GM06990 (cell line): ENCODE measurements at regions not wholly inside any gene's neighbourhood (a gene's known extent, or its start where the extent isn't known, plus 50 kb on each side); places are given as distances from the start of the nearest gene placed in this dataset.

Experiments used
- DNase-seq: peaks from one replicate; pipeline ENCODE4 v3.0.0-alpha.2; 2011; ENCODE audit not compliant: insufficient read length; ENCODE audit errors: extremely low read depth
- H3K27me3 ChIP-seq: replicated peaks from 2 replicates; pipeline ENCODE4 v1.6.0; 2011; ENCODE audit warnings: low read length; ENCODE audit not compliant: control insufficient read depth, insufficient read depth
- H3K36me3 ChIP-seq: 2 replicates; pipeline ENCODE4 v1.5.1; 2011; ENCODE audit warnings: low read length; ENCODE audit not compliant: control insufficient read depth, insufficient read depth
- H3K4me3 ChIP-seq: replicated peaks from 2 replicates; pipeline ENCODE4 v1.5.1; 2011; ENCODE audit warnings: low read depth, mild to moderate bottlenecking, control low read depth, low read length
- TF ChIP-seq, protein P1 (sequence below): IDR thresholded peaks from 2 replicates; pipeline ENCODE4 v1.5.1; 2011; ENCODE audit warnings: low read length, control low read depth, mild to moderate bottlenecking, inconsistent platforms; ENCODE audit not compliant: insufficient read depth, poor library complexity, severe bottlenecking

DNA sequence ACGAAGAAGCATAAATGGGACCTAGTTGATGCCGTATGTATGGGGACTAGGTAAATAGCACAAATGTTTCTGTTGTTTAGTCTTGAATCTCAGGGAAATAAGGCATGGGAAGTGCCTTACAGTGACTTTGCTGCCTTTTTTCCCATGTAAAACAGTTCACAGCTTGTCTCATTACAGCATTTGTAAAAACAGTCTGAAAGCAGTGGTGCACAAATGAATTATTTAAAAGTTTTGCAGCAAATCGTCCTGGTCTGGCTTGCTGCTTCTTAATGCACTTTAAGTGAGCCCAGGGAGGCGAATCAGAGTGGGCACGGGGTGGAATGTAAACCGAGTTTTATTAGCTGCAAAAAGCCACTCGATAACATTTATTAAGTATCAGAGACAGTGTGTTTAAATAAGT, 302.0 kb upstream of the ETAA1 start:
- DNase-seq: no peak
- no peak overlapping the region for H3K4me3 ChIP-seq
- no peaks in the 10 kb centered on the region for H3K27me3 ChIP-seq
- TF ChIP-seq, protein P1, sequence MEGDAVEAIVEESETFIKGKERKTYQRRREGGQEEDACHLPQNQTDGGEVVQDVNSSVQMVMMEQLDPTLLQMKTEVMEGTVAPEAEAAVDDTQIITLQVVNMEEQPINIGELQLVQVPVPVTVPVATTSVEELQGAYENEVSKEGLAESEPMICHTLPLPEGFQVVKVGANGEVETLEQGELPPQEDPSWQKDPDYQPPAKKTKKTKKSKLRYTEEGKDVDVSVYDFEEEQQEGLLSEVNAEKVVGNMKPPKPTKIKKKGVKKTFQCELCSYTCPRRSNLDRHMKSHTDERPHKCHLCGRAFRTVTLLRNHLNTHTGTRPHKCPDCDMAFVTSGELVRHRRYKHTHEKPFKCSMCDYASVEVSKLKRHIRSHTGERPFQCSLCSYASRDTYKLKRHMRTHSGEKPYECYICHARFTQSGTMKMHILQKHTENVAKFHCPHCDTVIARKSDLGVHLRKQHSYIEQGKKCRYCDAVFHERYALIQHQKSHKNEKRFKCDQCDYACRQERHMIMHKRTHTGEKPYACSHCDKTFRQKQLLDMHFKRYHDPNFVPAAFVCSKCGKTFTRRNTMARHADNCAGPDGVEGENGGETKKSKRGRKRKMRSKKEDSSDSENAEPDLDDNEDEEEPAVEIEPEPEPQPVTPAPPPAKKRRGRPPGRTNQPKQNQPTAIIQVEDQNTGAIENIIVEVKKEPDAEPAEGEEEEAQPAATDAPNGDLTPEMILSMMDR: no peak
- no peaks in the 10 kb centered on the region for H3K36me3 ChIP-seq

DNA sequence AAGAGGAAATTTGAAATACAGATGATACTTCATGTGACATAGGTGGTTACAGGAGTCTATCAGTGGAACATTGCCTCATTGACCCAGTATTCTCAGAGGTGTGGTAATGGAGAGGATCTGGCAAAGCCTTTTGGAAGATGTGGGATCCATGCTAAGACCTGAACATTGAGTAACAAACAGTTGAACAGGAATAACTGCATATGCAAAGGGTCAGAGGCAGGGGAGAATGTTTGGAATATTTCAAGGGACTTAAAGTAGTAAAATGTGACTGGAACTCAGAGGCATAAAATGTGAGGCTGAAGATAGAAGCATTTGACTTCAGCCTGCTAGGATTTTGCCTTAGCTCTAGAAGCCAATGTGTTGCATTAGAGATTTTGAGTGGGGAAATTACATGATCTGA, 300.2 kb upstream of the ETAA1 start:
- no peak overlapping the region for H3K4me3 ChIP-seq
- TF ChIP-seq, protein P1: no peak
- H3K27me3 ChIP-seq: no peaks in the 10 kb centered on the region
- no peak for DNase-seq
- H3K36me3 ChIP-seq: no peaks in the 10 kb centered on the region

DNA sequence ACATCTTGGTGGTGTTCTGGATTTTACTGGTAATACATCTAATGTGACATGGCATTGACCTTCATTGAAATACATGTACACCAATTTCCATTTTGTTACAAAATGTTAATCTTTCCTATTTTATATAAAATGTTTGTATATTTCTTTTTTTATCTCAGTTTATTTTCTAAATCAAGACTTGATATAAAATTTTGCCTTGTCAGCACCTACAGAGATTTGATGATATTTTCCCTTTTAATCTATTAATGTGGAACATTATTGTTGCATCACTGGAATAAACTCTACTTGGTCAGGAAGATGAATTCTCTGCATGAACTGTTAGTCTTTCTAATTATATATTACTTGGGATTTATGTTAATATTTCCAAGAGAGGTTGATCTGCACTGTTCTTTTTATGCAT, 294.0 kb upstream of the ETAA1 start:
- TF ChIP-seq, protein P1: no peak

DNA sequence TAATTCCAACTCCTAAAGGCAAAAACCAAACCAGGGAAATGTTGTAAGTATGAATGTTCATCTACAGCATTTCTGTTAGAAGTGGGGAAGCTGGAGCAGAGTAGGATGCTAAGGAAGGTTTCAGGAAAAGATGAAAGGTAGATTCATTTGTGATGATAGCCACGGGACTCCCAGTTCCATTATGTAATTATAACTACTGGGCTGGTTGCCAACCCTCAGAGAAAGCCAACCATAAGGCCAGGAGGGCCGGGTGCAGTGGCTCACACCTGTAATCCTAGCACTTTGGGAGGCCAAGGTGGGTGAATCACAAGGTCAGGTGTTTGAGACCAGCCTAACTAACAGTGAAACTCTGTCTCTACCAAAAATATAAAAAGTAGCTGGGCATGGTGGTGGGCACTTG, 288.9 kb upstream of the ETAA1 start:
- TF ChIP-seq, protein P1: no peak
- H3K36me3 ChIP-seq: no peaks in the 10 kb centered on the region
- DNase-seq: no peak
- H3K27me3 ChIP-seq: no peaks in the 10 kb centered on the region
- no peak overlapping the region for H3K4me3 ChIP-seq

More for the DNA sequence above, 294.0 kb upstream of the ETAA1 start:
- DNase-seq: no peak
- H3K4me3 ChIP-seq: no peak overlapping the region
- H3K36me3 ChIP-seq: no peaks in the 10 kb centered on the region
- H3K27me3 ChIP-seq: no peaks in the 10 kb centered on the region

DNA sequence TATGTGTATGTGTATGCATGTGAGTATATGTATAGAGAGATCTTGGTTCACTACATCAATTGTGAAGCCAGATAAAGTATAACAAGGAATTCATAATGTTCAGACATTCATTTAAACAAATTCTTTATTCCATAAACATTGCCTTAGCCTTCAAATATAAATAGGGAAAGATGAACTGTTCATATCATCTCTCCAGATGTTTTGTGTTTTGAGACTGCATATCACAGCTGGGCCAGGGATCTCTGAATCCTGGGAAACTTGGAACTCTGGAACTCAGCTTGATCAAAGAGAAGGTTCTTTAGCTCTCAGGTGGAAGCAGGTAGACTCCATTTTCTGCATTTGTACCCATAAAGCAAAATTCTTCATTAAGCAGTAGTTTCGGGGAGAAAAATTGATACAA, 272.6 kb upstream of the ETAA1 start:
- no peak for DNase-seq
- H3K4me3 ChIP-seq: no peak overlapping the region
- TF ChIP-seq, protein P1: no peak
- no peaks in the 10 kb centered on the region for H3K36me3 ChIP-seq
- no peaks in the 10 kb centered on the region for H3K27me3 ChIP-seq

DNA sequence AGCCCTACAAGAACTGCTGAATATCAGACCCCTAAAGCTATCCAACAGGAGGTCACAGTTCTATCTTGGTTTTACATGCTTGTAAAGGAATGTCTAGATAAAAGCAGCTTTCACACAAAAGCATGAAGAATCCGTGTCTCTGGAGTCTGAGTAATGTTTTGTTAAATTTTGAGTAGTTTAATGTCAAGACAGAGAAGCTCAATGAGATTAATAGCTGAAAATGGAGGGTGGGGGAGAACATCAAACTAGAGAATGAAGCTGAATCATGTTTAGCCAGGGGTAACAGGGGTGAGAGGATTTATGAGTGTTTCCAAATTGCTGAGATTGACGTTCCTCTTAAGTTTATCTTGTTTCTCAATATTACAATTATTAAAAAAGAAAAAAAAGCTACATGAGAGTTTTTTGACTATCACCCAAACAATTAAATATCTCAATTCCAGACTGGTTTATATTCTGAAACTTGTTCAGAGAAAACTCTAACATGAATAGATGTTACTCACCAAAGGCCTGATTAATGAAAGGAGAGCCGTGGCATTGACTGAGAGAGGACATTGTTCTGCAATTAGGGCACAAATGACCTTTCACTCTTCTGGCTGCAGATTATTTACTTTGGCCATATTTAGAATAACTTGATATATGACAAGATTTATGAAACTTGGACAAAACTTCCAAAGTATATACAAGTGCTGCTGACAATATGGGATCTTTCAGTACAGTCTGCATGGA, 266.4 kb upstream of the ETAA1 start:
- H3K36me3 ChIP-seq: no peaks in the 10 kb centered on the region
- no peak for DNase-seq
- TF ChIP-seq, protein P1: no peak
- no peaks in the 10 kb centered on the region for H3K27me3 ChIP-seq
- H3K4me3 ChIP-seq: no peak overlapping the region
